ENCODE measurements at regions not wholly inside any gene's neighbourhood (a gene's known extent, or its start where the extent isn't known, plus 50 kb on each side); places are given as distances from the start of the nearest gene placed in this dataset.
A peak's percentile ranks its signal among the peaks of the same experiment; 100 is the strongest.

DNA sequence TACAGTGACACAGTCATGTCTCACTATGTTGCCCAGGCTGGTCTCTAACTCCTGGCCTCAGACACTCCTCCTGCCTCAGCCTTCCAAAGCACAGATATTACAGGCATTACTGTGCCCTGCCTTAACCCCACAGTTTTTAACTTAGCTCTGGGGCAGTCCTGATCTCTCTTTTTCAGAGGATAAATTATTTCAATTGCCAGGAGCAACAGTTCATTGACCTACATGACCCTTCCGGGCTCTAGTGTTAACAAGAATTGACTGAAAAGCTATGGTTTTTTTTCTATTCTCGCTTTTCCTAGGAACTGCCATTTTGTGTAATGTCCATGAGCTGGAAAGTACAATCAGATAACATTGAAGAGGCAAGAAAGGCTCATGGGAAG lies 92.8 kb downstream of the HNRNPLL start:
- H3K27me3 ChIP-seq: no peaks in the 10 kb centered on the region
- peaks cover 0 to 26% (median 24%) of the 10 kb centered on the region in 4 donors for H3K4me1 ChIP-seq

GRCh38 chr2:38509314-38509946 lies 93.3 kb downstream of the HNRNPLL start:
- Histone ChIP-seq H3K27me3 (no peaks in the 10 kb centered on the region), H3K4me3 (no peak overlapping the region), H3K4me1 (peaks cover 0 to 26% (median 24%) of the 10 kb centered on the region in 4 donors), H3K9me3 (no peaks in the 10 kb centered on the region), H3K36me3 (no peaks in the 10 kb centered on the region), H3K27ac (peak overlapping the region in 1 of 2 donors; percentile 52)
- DNase-seq: no peak
- TF ChIP-seq CTCF (IDR thresholded peaks at IDR 0.05): no peak
- intact Hi-C loops (cut with DNase I; ENCODE audit: low total_unique reads): no loop called here

More for the DNA sequence above, 92.8 kb downstream of the HNRNPLL start:
- no peak for DNase-seq
- H3K4me3 ChIP-seq: no peak overlapping the region
- no peaks in the 10 kb centered on the region for H3K36me3 ChIP-seq
- no peak for TF ChIP-seq CTCF (IDR thresholded peaks at IDR 0.05)
- intact Hi-C loops (cut with DNase I; ENCODE audit: low total_unique reads): no loop called here
- no peak overlapping the region for H3K27ac ChIP-seq
- no peaks in the 10 kb centered on the region for H3K9me3 ChIP-seq

DNA sequence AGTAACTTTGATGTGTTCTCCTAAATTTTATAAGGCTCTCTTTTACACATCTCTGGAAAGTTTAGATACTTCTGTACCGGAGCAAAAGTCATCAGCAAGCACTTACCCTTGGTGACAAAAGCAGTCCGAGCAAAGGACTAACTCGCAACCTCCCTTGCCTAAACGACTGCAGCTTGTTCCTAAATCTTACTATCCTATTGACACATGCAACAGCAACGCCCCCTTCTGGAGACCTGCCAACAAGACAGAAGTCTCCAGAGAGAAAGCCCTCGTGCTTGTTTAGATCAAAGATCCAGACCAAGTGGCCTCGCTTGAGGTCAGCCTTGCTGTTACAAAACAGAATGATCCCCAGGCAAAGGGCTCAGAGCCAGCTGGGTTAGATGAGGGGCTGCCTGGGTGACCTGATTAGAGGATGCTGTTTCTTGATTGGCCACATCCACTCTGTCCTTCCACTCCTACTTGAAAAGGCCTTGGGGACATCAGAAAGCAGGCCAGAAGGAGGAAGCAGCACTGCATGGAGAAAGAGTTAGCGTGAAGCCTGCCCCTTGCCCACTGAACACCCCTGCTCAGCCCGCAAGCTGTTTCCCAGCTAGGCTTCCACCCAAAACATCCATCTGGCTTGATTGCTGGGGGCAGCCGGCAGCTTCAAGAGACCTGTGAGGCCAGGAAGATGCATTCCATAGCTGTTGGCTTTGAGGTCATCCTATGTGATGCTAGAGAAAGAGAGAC lies 94.3 kb downstream of the HNRNPLL start:
- H3K4me3 ChIP-seq: no peak overlapping the region
- intact Hi-C loops (cut with DNase I; ENCODE audit: low total_unique reads): no loop called here
- no peaks in the 10 kb centered on the region for H3K36me3 ChIP-seq
- DNase-seq: peak; percentile 93 to 96
- peak overlapping the region; percentile 33 to 52 for H3K27ac ChIP-seq
- no peaks in the 10 kb centered on the region for H3K9me3 ChIP-seq
- TF ChIP-seq CTCF (IDR thresholded peaks at IDR 0.05): no peak
- no peaks in the 10 kb centered on the region for H3K27me3 ChIP-seq
- peaks cover 0 to 26% (median 24%) of the 10 kb centered on the region in 4 donors for H3K4me1 ChIP-seq

DNA sequence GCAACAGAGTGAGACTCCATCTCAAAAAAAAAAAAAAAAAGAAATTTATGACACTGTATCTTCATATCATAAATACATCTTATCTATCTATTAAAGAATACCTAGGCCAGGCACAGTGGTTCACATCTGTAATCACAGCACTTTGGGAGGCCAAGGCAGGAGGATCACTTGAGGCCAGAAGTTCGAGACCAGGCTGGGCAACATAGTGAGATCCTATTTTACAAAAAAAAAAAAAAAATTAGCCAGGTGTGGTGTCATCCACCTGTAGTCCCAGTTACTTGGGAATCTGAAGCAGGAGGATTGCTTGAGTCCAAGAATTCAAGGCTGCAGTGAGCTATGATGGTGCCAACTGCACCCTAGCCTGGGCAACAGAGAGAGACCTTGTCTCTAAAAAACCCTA lies 95.0 kb downstream of the HNRNPLL start:
- no peak for DNase-seq
- no peak overlapping the region for H3K27ac ChIP-seq
- H3K27me3 ChIP-seq: no peaks in the 10 kb centered on the region
- H3K9me3 ChIP-seq: no peaks in the 10 kb centered on the region
- intact Hi-C loops (cut with DNase I; ENCODE audit: low total_unique reads): no loop called here
- no peak overlapping the region for H3K4me3 ChIP-seq
- H3K4me1 ChIP-seq: peaks cover 0 to 26% (median 24%) of the 10 kb centered on the region in 4 donors
- H3K36me3 ChIP-seq: no peaks in the 10 kb centered on the region
- no peak for TF ChIP-seq CTCF (IDR thresholded peaks at IDR 0.05)

DNA sequence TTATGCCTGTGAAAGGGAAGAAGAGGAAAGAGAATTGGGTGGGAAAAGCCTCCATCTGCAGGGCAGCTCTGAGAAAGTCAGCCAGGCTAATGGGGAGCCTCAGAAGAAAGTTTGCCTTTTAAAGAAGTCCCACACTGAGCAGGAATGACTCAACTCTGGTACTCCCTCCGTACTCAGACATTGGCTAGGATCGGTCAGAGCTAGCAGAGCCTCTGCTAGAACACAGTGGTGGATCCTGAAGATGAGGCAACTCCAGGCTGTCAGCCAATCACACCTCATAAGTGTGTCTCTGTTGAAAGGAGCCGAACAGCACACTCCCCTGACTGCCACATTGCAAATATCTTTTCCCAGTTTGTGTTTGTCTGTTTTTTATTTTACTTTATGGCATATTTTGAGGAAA lies 96.9 kb downstream of the HNRNPLL start:
- peak; percentile 79 to 86 for DNase-seq
- Histone ChIP-seq H3K9me3 (peaks cover 0 to 4% (median 0%) of the 10 kb centered on the region in 3 donors), H3K4me1 (peaks cover 0 to 26% (median 24%) of the 10 kb centered on the region in 4 donors), H3K27ac (peak overlapping the region; percentile 13 to 56), H3K36me3 (no peaks in the 10 kb centered on the region), H3K27me3 (no peaks in the 10 kb centered on the region), H3K4me3 (no peak overlapping the region)
- intact Hi-C loops (cut with DNase I; ENCODE audit: low total_unique reads): no loop called here
- no peak for TF ChIP-seq CTCF (IDR thresholded peaks at IDR 0.05)

Measured in tibial artery (tissue), 4 donors.